OCI-LY3 (cell line): ENCODE measurements at regions not wholly inside any gene's neighbourhood (a gene's known extent, or its start where the extent isn't known, plus 50 kb on each side); places are given as distances from the start of the nearest gene placed in this dataset.

Experiments used
- H2AFZ ChIP-seq: fragments of 200-600, 300-600 bp; shearing (Covaris generic); 2 replicates; pipeline ENCODE4 v1.6.0; 2014; ENCODE audit warnings: antibody characterized with exemption, low read depth, low read length
- H3K27ac ChIP-seq: fragments of 200-600, 300-600 bp; sonication (generic); 2 replicates; pipeline ENCODE4 v1.5.1; 2014; ENCODE audit warnings: mild to moderate bottlenecking, low read length, moderate library complexity, mixed read lengths
- H3K27me3 ChIP-seq: fragments of 200-600, 300-600 bp; sonication (generic); 2 replicates; pipeline ENCODE4 v1.6.1; 2014; ENCODE audit warnings: low read depth, low read length, mixed read lengths
- H3K36me3 ChIP-seq: fragments of 200-600, 300-600 bp; sonication (generic); replicated peaks from 2 replicates; pipeline ENCODE3; 2014; ENCODE audit warnings: low read depth, low read length, mixed read lengths
- H3K4me1 ChIP-seq: fragments of 300-600, 200-600 bp; sonication (generic); 2 replicates; pipeline ENCODE4 v1.6.1; 2014; ENCODE audit warnings: low read length, mixed read lengths
- H3K4me2 ChIP-seq: fragments of 200-600, 300-600 bp; sonication (generic); 2 replicates; pipeline ENCODE4 v1.6.1; 2014; ENCODE audit warnings: low read length, mixed read lengths
- H3K4me3 ChIP-seq: fragments of 300-600, 200-600 bp; sonication (generic); 2 replicates; pipeline ENCODE4 v1.5.1; 2014; ENCODE audit warnings: antibody characterized with exemption, mild to moderate bottlenecking, low read length, moderate library complexity
- H3K79me2 ChIP-seq: fragments of 300-600, 200-600 bp; shearing (Covaris generic); 2 replicates; pipeline ENCODE4 v1.6.1; 2014; ENCODE audit warnings: mild to moderate bottlenecking, low read length, mixed read lengths
- H3K9ac ChIP-seq: fragments of 300-600, 200-600 bp; shearing (Covaris generic); 2 replicates; pipeline ENCODE4 v1.6.0; 2014; ENCODE audit warnings: mild to moderate bottlenecking, low read length, moderate library complexity
- H3K9me3 ChIP-seq: fragments of 200-600, 300-600 bp; shearing (Covaris generic); 2 replicates; pipeline ENCODE4 v1.6.1; 2014; ENCODE audit warnings: low read length, mixed read lengths; ENCODE audit not compliant: insufficient read depth
- H4K20me1 ChIP-seq: fragments of 200-600, 300-600 bp; sonication (generic); 2 replicates; pipeline ENCODE4 v1.6.1; 2016; ENCODE audit warnings: low read length, mixed read lengths; ENCODE audit not compliant: insufficient read depth
- EZH2phosphoT487 ChIP-seq: fragments of 200-600 bp; shearing (Covaris generic); IDR thresholded peaks from 2 replicates; pipeline ENCODE4 v1.6.1; 2018; ENCODE audit warnings: antibody characterized with exemption, mixed run types, low read depth
- TF ChIP-seq, protein P1 (sequence below): fragments of 200-600, 300-600 bp; sonication (generic); IDR thresholded peaks from 2 replicates; pipeline ENCODE4 v1.5.1; 2014; ENCODE audit warnings: antibody characterized with exemption, low read length, low read depth

DNA sequence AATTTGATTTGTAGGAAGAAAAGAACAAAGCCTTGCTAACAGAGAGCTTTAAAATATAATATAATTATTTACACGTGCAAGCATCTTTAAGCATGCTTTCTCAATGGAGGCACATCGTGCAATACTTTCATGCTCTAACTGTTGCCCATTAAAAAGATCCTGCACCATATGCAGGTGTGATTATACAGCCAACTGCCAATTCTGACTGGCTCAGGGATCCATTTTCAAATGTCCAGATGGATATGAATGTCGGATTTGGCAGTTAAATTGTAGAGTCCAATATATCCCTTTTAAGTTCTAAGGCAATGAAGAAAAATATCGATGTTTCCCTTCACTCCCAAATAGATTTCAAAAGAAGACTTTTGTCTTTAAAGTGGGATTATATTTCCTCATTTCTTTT is 416.4 kb upstream of the CD180 start:
- Histone ChIP-seq H3K4me1 (no peaks in the 10 kb centered on the region; the same call in 1 of the 2 replicates), H3K36me3 (no peaks in the 10 kb centered on the region), H3K27ac (no peak overlapping the region), H3K4me3 (no peak overlapping the region), H3K9me3 (no peaks in the 10 kb centered on the region), H3K4me2 (no peak overlapping the region), H3K27me3 (no peaks in the 10 kb centered on the region), H3K9ac (no peak overlapping the region), H4K20me1 (no peaks in the 10 kb centered on the region), H2AFZ (no peak overlapping the region), H3K79me2 (no peaks in the 10 kb centered on the region)
- TF ChIP-seq, protein P1, sequence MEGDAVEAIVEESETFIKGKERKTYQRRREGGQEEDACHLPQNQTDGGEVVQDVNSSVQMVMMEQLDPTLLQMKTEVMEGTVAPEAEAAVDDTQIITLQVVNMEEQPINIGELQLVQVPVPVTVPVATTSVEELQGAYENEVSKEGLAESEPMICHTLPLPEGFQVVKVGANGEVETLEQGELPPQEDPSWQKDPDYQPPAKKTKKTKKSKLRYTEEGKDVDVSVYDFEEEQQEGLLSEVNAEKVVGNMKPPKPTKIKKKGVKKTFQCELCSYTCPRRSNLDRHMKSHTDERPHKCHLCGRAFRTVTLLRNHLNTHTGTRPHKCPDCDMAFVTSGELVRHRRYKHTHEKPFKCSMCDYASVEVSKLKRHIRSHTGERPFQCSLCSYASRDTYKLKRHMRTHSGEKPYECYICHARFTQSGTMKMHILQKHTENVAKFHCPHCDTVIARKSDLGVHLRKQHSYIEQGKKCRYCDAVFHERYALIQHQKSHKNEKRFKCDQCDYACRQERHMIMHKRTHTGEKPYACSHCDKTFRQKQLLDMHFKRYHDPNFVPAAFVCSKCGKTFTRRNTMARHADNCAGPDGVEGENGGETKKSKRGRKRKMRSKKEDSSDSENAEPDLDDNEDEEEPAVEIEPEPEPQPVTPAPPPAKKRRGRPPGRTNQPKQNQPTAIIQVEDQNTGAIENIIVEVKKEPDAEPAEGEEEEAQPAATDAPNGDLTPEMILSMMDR, result no peak
- TF ChIP-seq EZH2phosphoT487, result no peak

DNA sequence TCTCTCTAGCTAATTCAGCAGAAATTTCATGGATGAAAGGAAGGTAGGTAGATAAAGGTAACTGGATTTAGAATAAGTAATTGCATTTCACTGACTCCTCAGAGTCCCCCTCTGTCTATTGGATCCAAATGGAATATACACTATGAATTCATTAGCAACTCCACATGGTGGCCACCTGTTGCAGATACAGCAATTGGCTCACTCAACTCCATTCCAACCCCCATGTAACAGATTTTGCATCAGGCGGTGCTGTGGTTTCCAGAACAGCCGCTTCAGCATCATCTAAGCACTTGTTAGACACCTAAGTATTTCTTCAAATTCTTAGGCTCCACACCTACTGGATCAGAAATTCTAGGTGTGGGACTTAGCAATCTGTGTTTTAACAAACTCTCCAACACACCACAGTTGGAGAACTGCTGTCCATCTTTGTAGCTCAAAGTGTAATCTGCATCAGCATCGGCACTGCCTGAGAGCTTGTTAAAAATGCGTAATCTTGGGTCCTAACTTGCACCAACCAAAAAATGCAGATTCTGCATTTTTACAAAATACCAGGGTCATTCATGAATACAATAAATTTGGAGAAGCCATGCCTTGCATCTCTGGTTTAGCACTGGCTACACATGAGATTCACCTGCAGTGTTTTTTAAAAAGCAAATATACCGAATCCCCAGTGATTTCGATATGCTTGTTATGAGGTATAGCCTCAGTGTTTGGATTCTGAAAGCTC is 413.8 kb upstream of the CD180 start:
- H4K20me1 ChIP-seq, result no peaks in the 10 kb centered on the region
- H3K36me3 ChIP-seq, result no peaks in the 10 kb centered on the region
- H3K9me3 ChIP-seq, result no peaks in the 10 kb centered on the region
- no peaks in the 10 kb centered on the region for H3K27me3 ChIP-seq
- no peak overlapping the region for H2AFZ ChIP-seq
- H3K79me2 ChIP-seq, result no peaks in the 10 kb centered on the region
- TF ChIP-seq, protein P1, result no peak
- no peak for TF ChIP-seq EZH2phosphoT487
- H3K4me1 ChIP-seq, result no peaks in the 10 kb centered on the region; the same call in 1 of the 2 replicates
- H3K9ac ChIP-seq, result no peak overlapping the region
- no peak overlapping the region for H3K4me2 ChIP-seq
- H3K27ac ChIP-seq, result no peak overlapping the region
- no peak overlapping the region for H3K4me3 ChIP-seq

DNA sequence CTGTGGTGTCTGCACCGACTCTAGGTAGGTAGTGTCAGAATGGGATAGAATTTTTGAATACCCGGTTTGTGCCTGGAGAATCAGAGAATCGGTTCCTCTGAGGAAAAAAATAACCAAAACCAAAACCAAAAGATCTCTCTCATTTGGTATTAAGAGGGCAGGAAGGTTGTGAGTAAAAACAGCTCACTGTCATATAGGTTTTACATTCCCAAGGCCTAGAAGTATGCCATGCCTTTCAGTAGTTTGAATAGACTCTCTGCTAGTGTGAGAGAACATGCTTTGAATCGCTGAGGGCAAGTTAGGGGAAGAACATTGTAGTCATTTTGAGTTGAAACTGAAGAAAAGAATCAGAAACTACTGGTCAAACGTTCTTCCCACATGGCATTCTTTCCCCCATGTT is 411.4 kb upstream of the CD180 start:
- Histone ChIP-seq H3K36me3 (no peaks in the 10 kb centered on the region), H3K79me2 (no peaks in the 10 kb centered on the region), H2AFZ (no peak overlapping the region), H4K20me1 (no peaks in the 10 kb centered on the region), H3K27me3 (no peaks in the 10 kb centered on the region), H3K4me2 (no peak overlapping the region), H3K4me3 (no peak overlapping the region), H3K27ac (no peak overlapping the region), H3K9me3 (no peaks in the 10 kb centered on the region), H3K4me1 (no peaks in the 10 kb centered on the region; the same call in 1 of the 2 replicates), H3K9ac (no peak overlapping the region)
- TF ChIP-seq EZH2phosphoT487, result no peak
- TF ChIP-seq, protein P1, result no peak

DNA sequence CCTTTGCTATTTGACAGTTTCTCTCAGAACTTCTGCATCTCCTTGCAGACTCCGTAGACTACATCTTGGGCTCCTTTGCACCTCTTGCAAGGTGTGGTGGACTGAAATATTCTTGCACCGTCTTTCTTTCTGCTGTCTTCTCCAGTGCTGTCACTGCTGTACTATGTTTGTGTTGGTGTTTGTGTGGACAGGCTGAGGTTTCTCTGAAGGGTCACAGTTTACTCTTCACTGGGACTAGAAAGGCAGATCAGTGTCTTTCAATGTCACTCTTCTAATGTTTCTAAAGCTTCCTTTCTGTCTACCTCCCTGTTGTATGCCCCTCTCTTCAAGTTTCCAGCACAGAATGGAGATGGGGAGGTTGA is 410.0 kb upstream of the CD180 start:
- no peak overlapping the region for H3K27ac ChIP-seq
- H3K4me3 ChIP-seq, result no peak overlapping the region
- no peaks in the 10 kb centered on the region for H3K79me2 ChIP-seq
- H2AFZ ChIP-seq, result no peak overlapping the region
- H3K4me2 ChIP-seq, result no peak overlapping the region
- TF ChIP-seq EZH2phosphoT487, result no peak
- TF ChIP-seq, protein P1, result no peak
- no peaks in the 10 kb centered on the region for H3K27me3 ChIP-seq
- H3K9ac ChIP-seq, result no peak overlapping the region
- no peaks in the 10 kb centered on the region for H3K36me3 ChIP-seq
- H3K4me1 ChIP-seq, result no peaks in the 10 kb centered on the region; the same call in 1 of the 2 replicates
- no peaks in the 10 kb centered on the region for H4K20me1 ChIP-seq
- H3K9me3 ChIP-seq, result no peaks in the 10 kb centered on the region
